NCI-H460 (cell line): ENCODE measurements at regions not wholly inside any gene's neighbourhood (a gene's known extent, or its start where the extent isn't known, plus 50 kb on each side); places are given as distances from the start of the nearest gene placed in this dataset.

Experiments used
- DNase-seq: peaks from one replicate; pipeline ENCODE4 v3.0.0-alpha.2; 2016; ENCODE audit warnings: low read depth; ENCODE audit errors: extremely low read depth

- DNase-seq = peak; percentile 5
Measured at GRCh38 chr4:181216501-181216900, 1026.7 kb upstream of the TENM3 start.

GRCh38 chr4:181219783-181220416, 1023.3 kb upstream of the TENM3 start:
- DNase-seq = no peak

- no peak for DNase-seq
Measured at GRCh38 chr4:181224852-181225251, 1018.4 kb upstream of the TENM3 start.

- no peak for DNase-seq
Measured at GRCh38 chr4:181225616-181226261, 1017.5 kb upstream of the TENM3 start.

- DNase-seq = no peak
Measured at GRCh38 chr4:181234951-181235680, 1008.1 kb upstream of the TENM3 start.

- DNase-seq = no peak
Measured at GRCh38 chr4:181245326-181245725, 997.9 kb upstream of the TENM3 start.

- DNase-seq = no peak
Measured at GRCh38 chr4:181249031-181249430, 994.2 kb upstream of the TENM3 start.

- no peak for DNase-seq
Measured at GRCh38 chr4:181254771-181255170, 988.4 kb upstream of the TENM3 start.

- DNase-seq = no peak
Measured at GRCh38 chr4:181258569-181258968, 984.6 kb upstream of the TENM3 start.

- no peak for DNase-seq
Measured at GRCh38 chr4:181259081-181259709, 984.0 kb upstream of the TENM3 start.

- peak; percentile 19 for DNase-seq
Measured at GRCh38 chr4:181261279-181261678, 981.9 kb upstream of the TENM3 start.

- no peak for DNase-seq
Measured at GRCh38 chr4:181264893-181265292, 978.3 kb upstream of the TENM3 start.

- DNase-seq = no peak
Measured at GRCh38 chr4:181265370-181265769, 977.8 kb upstream of the TENM3 start.

GRCh38 chr4:181271116-181271640, 972.0 kb upstream of the TENM3 start:
- no peak for DNase-seq

- DNase-seq = no peak
Measured at GRCh38 chr4:181272422-181272821, 970.8 kb upstream of the TENM3 start.

GRCh38 chr4:181278941-181279340, 964.3 kb upstream of the TENM3 start:
- no peak for DNase-seq

GRCh38 chr4:181281451-181281850, 961.8 kb upstream of the TENM3 start:
- no peak for DNase-seq

GRCh38 chr4:181289198-181289597, 954.0 kb upstream of the TENM3 start:
- no peak for DNase-seq

- no peak for DNase-seq
Measured at GRCh38 chr4:181291615-181292014, 951.6 kb upstream of the TENM3 start.

- no peak for DNase-seq
Measured at GRCh38 chr4:181293014-181293413, 950.2 kb upstream of the TENM3 start.

- DNase-seq = no peak
Measured at GRCh38 chr4:181293541-181293940, 949.7 kb upstream of the TENM3 start.
